HG02938 (cell line): ENCODE measurements at regions not wholly inside any gene's neighbourhood (a gene's known extent, or its start where the extent isn't known, plus 50 kb on each side); places are given as distances from the start of the nearest gene placed in this dataset.
"Not testable (repeated sequence)": the region's sequence is repeated elsewhere in the genome, so short reads cannot be mapped to it uniquely, and the experiment has no call there.

Experiments
- ATAC-seq: cut with Tn5 transposase; IDR thresholded peaks from one replicate; pipeline ENCODE4 v1.9.1; 2021; ENCODE audit warnings: mild to moderate bottlenecking, moderate library complexity; ENCODE audit not compliant: unreplicated experiment

DNA sequence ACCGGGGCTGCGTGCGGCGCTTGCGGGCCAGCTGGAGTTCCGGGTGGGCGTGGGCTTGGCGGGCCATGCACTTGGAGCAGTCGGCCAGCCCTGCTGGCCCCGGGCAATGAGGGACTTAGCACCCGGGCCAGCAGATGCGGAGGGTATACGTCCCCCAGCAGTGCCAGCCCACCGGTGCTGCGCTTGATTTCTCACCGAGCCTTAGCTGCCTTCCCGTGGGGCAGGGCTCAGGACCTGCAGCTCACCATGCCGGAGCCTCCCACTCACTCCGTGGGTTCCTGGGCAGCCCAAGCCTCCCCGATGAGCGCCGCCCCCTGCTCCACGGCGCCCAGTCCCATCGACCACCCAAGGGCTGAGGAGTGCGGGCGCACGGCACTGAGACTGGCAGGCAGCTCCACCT is 51.4 kb upstream of the INPP4B start:
- ATAC-seq: not testable (repeated sequence)

DNA sequence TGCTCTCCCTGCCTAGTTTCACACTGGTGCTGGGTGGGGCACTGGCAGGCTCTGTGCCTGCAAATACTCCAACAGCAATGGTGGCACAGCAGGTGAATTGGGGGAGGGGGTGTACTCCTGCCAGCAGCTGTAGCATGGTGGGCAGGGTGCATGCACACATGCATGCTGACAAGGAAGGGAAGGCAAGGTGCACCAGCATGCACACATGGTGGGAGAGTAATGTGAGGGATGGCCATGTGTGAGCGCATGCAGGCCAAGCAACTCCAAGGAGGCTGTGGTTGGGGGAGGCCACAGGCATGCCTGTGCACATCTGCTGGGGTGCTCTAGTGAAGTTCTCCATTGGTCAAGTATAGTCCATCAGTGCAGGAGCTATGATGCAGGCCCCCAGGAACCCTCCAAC is 54.5 kb upstream of the INPP4B start:
- ATAC-seq: no peak

DNA sequence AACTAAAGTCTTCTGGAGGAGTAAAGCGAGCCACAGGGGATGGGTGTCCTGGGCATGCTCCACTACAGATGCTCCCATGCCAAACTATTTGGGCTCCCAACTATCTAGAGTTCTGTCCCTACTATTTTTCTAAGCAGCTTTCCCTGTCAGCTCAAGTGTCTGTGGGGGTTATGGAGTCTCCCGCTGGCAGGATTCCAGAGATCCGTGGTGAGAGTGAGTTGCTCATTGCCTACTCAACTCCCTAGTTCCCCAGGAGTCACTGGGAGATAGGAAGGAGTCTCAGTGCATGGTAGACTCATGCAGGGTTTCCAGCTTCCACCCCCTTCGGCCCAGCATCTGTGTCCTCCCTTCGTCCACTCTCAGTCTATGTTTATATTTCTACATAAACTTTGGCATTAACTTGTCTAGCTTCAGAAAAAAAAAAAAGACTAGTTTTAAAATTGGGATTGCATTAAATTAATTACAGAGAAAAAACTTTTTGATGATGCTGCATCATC is 55.1 kb upstream of the INPP4B start:
- no peak for ATAC-seq

DNA sequence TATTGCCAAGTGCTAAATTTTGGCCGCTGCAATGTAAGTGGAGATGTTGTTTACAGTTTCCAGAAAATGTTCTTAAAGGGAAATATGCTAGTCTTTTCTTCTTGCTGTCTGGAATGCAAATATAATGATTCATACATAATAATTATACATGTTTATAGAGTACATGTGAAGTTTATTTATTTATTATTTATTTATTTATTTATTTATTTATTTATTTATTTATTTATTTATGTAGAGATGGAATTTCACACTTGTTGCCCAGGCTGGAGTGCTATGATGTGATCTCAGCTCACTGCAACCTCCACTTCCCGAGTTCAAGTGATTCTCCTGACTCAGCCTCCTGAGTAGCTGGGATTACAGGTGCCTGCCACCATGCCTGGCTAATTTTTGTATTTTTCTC is 57.5 kb upstream of the INPP4B start:
- not testable (repeated sequence) for ATAC-seq

DNA sequence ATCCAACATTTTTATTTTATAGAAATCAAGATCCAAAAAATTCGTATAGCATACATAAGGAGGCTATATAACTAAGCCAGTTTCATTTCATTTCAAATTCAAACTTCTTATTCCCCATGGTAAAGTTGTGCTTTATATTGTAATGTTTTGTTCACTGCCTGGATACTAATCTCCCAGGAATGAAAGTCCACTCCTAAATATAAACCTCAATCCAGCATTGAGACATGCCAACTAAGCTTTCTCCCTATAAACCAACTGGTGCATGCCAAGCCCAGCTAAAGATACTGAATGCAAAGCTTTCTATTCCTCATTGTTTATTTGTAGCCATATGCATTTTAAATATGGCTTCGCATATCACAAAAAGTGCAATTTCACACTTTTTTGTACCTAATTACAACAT is 63.8 kb upstream of the INPP4B start:
- ATAC-seq: no peak

DNA sequence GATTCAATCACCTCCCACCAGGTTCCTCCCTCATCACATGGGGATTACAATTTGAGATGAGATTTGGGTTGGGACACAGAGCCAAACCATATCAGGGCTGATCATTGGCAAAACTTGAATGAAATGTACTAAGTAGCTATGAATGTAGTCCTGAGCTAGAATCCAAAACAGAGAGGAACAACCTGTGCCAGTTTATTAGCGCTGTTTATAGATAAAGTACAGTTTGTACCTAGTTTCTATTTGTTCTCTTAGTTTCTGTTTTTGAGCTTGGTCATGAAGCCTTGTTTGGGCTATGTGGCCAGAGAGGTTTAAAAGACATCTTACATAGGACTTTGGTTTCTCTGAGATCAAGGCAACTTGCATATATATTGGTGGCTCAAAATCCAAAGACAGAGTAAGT is 66.9 kb upstream of the INPP4B start:
- ATAC-seq: no peak

DNA sequence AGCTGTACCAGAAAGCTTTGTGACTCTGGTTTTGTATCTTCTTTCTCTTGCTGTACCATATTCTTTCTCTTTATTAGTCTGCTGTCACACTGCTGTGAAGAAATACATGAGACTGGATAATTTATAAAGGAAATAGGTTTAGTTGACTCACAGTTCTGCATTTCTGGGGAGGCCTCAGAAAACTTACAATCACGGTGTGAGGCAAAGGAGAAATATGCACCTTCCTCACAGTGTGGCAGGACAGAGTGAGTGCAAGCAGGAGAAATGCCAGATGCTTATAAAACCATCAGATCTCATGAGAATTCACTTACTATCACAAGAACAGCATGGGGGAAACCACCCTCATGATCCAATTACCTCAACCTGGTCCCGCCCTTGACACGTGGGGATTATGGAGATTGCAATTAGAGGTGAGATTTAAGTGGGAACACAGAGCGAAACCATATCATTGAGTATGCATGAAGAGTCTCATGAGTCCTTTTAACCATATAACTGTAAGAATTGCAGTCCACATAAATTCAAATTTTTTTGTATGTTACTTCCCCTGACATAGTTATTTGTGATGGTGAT is 67.4 kb upstream of the INPP4B start:
- no peak for ATAC-seq

DNA sequence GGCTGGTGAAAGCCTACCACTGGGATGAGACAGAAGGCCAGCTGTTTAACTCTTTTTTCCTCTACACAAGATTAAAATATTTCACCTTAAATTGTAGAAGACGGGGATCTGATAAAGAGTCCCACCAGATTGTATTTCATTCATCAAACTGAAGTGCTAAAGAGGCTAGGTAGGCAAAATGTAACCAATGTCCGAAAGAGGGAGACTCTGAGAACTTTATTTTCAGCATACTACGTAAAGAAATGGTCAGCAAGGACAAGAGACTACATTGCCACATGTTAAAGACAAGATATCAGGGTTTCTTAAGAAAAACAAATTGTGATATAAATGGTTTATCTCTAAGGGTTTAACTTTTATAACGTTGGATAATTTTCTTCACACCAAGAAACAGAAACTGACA is 71.6 kb upstream of the INPP4B start:
- ATAC-seq: no peak

DNA sequence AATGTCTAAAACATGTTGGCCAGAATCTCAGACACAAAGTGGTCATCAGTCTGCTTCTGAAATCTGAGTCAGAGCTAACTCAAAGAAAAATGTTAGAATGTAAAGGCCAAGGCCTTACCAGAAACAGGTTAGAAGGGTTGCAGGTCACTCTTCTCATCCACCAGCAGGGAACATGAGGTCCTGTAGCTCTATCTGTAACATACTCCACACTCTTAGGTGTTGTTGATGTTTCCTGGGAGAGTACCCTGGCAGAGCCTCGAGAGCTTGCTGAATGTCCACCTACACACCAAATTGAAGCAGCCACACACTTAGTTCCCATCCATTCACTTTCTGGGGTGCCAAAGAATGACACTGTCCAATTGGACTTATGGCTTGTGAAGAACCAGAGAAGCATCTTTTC is 76.6 kb upstream of the INPP4B start:
- no peak for ATAC-seq

DNA sequence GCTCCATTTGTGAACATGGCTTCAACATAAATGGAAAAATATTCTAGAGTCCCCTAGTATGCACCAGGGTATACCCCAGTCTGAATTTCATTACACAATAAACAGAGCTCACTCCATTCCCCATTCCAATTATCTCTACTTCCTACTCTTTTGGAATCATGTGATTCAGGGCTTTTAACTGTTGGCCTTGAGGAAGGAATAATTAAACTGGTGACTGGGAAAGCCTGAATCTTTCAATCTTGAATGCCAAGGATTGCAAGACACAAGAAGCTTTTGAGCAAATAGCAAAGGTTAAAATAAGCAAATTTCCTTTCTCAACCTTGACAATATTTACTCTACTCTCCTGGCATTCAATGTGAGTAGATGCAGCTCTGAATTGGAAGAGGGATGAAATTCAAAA is 77.5 kb upstream of the INPP4B start:
- no peak for ATAC-seq

DNA sequence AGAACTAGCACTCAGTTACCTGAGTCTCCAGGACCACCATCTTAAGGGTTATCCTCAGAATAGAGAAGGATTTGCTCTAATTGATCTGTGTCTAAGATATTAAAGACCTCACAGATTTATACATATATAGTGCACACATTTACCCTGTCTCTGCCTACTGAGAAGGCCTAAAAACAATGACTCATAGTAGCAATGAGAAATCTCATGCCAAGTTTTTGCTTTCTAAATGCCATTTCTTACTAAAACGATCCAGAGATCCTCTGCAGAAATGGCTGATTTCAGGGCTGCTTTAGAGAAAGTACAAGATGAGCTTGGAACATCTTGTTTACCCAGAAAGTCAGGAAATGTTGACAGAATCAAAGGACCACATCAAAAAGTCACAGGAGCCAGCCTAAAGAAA is 79.1 kb upstream of the INPP4B start:
- ATAC-seq: no peak

DNA sequence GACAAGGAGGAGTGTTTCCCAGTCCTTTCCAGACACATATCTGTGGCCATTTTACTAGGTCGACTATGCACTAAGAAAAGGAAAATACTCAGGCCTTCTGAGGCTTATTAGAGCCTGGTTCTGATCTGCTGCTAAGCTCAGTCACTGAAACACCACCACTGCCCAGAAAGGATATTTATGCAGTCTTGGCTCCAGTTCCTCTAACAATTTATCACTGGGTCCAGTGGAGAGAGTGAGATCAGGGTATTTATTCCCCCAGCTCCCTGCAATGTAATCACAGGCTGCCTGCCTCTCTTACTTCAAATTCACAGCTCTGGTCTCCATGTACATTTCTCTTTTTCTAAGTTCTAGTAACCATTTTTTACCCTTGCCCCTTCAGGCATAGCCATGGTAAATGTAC is 81.6 kb upstream of the INPP4B start:
- no peak for ATAC-seq

DNA sequence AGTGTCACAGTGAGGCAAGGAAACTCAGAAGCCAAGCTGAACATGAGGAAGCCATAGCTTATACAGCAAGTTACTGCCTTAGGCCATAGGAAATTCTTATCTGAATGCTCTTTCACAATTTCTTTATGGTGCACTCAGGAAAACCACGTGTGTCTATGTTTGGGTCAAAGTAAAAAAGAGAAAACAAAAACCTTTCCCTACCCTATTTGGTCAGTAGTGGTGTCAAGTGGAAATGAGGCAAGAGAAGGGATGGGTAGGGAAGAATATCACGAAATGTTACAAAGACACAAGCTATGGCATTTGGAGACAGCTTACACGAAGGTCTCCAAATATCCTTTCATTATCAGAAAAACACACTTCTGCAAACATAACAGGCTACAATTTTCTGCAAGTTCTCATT is 83.4 kb upstream of the INPP4B start:
- ATAC-seq: no peak

DNA sequence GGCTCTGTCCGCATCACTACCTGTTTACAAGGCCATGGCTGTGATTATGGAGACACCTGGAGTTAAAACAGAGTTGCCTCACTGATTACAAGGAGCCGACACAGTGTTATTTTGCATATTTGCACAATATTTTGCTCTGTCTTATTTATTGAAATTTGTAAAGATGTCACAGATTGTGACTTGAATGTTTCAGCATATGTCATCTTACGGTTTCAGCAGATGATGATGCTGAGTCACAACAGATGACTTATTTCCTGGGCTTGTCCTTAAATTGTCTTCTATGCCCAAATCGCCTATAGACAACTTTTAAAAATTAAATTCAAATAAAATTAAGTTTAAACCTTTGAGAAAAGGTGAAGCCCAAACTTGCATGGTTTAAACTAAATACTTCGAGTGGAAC is 87.1 kb upstream of the INPP4B start:
- ATAC-seq: no peak

DNA sequence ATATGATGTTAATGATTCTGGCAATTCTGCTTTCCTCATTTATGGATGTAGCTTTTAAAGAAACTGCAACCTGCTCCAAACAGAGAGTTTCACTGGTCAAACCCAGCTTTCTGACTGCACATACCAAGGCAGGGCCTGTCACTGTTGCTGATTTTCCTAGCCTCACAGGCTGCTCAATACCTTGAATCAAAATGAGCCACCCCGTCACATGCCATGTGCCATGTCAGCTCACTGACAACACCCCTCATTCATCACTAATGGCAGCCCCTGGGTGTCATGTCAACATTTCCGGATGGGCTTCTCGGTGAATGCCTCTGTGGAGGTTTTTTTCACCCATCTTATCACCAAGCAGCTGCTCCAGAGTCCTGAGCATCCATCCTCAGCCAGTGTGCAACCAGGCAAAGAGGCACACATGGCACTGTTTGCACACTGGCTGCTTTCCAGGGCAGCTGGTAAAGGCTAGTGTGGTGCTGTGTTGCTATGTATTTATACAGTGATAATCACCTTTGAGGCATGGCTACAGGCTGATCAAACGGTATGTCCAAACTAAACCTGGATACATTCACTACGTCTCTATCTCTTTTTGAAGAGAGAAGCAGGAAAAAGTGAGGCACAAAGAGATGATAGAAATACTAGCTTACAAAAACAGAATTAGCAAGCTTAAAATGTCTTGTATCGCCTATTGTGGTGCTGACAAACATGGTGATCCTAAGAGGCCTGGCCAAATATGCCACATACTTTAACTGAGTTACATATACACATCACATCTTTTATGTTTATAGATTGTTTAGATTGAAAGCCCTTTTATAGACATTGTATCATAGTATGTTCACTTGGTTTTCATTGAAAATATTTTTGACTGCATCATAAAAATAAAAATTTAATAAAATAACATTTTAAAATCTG is 94.6 kb upstream of the INPP4B start:
- ATAC-seq: no peak

DNA sequence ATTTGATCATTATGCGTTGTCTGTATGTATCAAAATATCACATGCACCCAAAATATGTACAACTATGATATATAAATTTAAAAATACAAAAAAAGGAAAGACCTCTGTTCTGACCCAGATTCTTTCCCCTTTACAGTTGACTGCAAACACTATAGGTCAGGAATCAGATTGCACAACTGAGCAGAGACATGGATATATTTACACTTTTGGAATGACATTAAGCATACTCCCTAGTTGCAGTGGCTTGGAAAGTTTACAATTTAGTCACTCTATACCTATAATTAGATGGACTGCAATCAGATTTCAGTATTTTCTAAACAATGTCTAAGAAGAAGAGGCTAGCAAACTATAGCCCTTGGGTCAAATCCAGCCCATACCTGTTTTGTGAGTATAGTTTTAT is 98.5 kb upstream of the INPP4B start:
- ATAC-seq: no peak

DNA sequence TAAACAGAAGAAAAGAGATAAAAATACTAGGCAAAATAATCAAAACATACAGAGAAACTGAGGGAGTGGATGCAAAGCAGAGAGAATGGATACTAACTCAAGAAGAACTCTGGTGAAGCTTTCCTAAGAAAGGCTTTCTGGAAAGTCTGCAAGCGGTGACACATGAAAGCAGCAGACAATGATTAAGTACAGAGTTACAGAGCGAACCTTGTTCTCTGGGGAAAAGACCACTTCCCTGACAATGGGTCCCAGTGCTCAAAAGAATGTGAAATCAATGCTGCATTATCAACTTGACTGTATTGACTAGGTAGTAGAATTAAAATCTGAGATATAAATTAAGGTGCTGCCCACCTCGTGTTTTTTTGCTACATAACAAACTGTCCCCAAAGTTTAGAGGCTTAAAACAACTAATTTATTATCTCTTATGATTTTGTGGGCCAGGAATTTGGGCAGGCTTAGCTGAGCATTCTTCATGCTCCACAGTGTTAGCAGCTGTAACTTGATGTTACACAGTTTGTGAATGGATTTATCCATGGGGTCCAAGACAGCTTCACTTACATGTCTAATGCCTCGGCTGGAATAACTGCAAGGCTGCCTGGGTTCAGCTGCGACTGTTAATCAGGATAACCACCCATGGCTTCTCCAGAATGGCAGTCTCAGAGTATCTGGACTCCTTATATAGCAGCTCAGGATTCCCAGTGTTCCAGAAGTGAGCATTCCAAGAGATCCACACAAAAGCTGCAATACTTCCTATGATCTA is 106.9 kb upstream of the INPP4B start:
- ATAC-seq: no peak

DNA sequence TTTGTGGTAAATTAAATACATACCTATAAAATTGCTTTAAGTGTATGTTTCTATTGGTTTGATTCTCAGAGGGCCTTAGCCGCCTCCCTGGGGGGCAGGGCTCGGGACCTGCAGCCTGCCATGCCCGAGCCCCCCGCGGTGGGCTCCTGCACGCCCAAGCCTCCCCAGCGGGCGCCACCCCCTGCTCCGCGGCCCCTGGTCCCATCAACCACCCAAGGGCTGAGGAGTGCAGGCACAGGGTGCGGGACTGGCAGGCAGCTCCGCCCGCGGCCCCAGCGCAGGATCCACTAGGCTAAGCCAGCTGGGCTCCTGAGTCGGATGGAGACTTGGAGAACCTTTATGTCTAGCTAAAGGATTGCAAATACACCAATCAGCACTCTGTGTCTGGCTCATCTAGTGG is 108.3 kb upstream of the INPP4B start:
- no peak for ATAC-seq

DNA sequence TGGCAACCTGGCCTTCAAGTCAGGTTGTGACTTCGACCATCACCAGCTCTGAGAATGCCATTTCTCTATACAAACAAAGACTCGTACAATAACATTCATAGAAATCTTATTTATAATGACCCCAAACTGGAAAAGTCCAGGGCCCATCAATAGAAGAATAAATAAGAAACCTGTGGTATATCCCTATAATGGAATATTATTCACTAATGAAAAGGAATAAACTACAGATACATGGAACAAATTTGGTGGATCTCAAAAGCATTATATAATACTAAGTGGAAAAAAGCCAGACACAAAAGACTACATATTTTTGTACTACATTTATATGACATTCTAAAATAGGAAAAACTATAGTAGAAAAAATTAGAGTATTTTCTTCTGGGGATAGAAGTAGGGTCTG is 109.4 kb upstream of the INPP4B start:
- no peak for ATAC-seq

DNA sequence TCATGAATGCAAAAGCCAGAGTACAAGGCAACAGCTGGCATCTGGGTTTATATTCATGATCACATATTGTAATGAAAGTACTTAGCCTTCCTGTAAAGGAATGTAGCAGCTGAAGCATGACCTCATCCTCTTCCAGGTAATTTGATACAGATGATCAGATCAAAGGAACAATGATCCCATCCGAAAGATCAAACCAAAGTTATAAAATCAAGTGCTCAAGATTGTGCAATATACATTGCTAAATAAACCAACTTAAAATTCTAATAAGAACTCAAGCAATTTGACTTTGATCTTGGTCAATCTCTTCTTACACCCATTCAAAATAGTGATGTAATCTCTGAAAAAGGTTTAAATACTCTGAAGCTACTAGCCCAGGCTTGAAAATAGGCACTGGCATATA is 113.1 kb upstream of the INPP4B start:
- ATAC-seq: no peak

DNA sequence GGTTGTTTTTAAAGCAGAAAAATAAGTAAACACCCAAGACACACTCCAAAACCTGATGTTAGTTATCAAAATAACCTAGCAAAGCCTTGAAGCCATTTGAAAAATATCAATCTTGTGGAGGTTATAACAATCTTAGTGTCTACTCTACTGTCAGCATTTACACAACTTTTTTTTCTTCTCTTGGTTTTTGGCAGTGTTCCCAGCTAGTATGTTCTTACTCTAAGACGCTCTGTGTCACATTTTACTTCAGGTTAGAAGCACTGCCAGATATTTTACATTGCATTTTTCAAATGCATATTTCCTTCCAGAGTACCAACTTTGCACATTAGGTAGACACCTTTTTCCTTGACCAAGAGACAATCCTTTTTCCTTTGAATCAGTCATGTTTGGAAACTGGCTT is 114.0 kb upstream of the INPP4B start:
- ATAC-seq: no peak
